HEK293 (cell line): ENCODE measurements at regions not wholly inside any gene's neighbourhood (a gene's known extent, or its start where the extent isn't known, plus 50 kb on each side); places are given as distances from the start of the nearest gene placed in this dataset.

ENCODE experiments used
- CTCF ChIA-PET: fragments of 350-600 bp; formaldehyde crosslinking; extraction: SDS; loops from one replicate; lab custom pipeline; 2021; ENCODE audit warnings: antibody characterized with exemption; lab: Yijun Ruan, JAX
- POLR2A ChIA-PET: fragments of 300-600 bp; formaldehyde crosslinking; extraction: SDS; loops from one replicate; lab custom pipeline; 2020; ENCODE audit warnings: antibody characterized with exemption, inconsistent platforms; lab: Yijun Ruan, JAX
- H3K27ac ChIP-seq: fragments of 200-500 bp; sonication (Bioruptor generic); 2 replicates; pipeline ENCODE4 v1.5.1; 2014; ENCODE audit warnings: low read depth, low read length, control low read depth, inconsistent platforms; ENCODE audit errors: extremely low read depth
- H3K36me3 ChIP-seq, 2 experiments: fragments of 200-500 bp in 1 of 2; sonication (Bioruptor generic) in 1 of 2; 1 replicate in 1 of 2; 2 replicates in 1 of 2; pipeline ENCODE4 v1.5.1; 2014 to 2017; ENCODE audit warnings: inconsistent platforms in 2 of 2, low read length in 2 of 2; ENCODE audit not compliant: control insufficient read depth in 2 of 2, insufficient read depth in 1 of 2
- H3K4me1 ChIP-seq: fragments of 200-500 bp; sonication (Bioruptor generic); 2 replicates; pipeline ENCODE4 v1.5.1; 2014; ENCODE audit warnings: mild to moderate bottlenecking, low read length, inconsistent platforms; ENCODE audit not compliant: control insufficient read depth, insufficient read depth
- H3K4me3 ChIP-seq: 2 replicates; pipeline ENCODE4 v1.5.1; 2011; ENCODE audit warnings: low read depth, mild to moderate bottlenecking, control low read depth, low read length, moderate library complexity
- H3K9me3 ChIP-seq: fragments of 200-500 bp; sonication (Bioruptor generic); 2 replicates; pipeline ENCODE4 v1.5.1; 2014; ENCODE audit warnings: low read depth, low read length, inconsistent platforms; ENCODE audit not compliant: control insufficient read depth, insufficient read depth
- BCL11B ChIP-seq: fragments of 450-650 bp; formaldehyde crosslinking; IDR thresholded peaks from 2 replicates; pipeline ENCODE4 v1.5.1; 2016; ENCODE audit warnings: low read depth, missing biosample characterization, missing genetic modification characterization
- GLIS1 ChIP-seq: fragments of 450-650 bp; formaldehyde crosslinking; IDR thresholded peaks from 2 replicates; pipeline ENCODE4 v1.5.1; 2016; ENCODE audit warnings: missing biosample characterization, missing genetic modification characterization
- GLIS2 ChIP-seq: fragments of 450-650 bp; formaldehyde crosslinking; IDR thresholded peaks from 2 replicates; pipeline ENCODE4 v1.5.1; 2016; ENCODE audit warnings: missing biosample characterization, missing genetic modification characterization
- HOXD13 ChIP-seq: sonication (generic); formaldehyde crosslinking; IDR thresholded peaks from 2 replicates; pipeline ENCODE4 v1.8.0; 2022; ENCODE audit warnings: missing genetic modification reagents, borderline replicate concordance
- KLF10 ChIP-seq: fragments of 450-650 bp; IDR thresholded peaks from 2 replicates; pipeline ENCODE4 v1.5.1; 2018; ENCODE audit warnings: missing biosample characterization, mild to moderate bottlenecking, missing genetic modification characterization
- KLF8 ChIP-seq: fragments of 450-650 bp; formaldehyde crosslinking; IDR thresholded peaks from 2 replicates; pipeline ENCODE4 v1.5.1; 2016; ENCODE audit warnings: missing biosample characterization, missing genetic modification characterization
- KLF9 ChIP-seq: fragments of 450-650 bp; formaldehyde crosslinking; IDR thresholded peaks from 2 replicates; pipeline ENCODE4 v1.5.1; 2016; ENCODE audit warnings: missing biosample characterization, missing genetic modification characterization, low read depth
- OSR2 ChIP-seq: fragments of 450-650 bp; formaldehyde crosslinking; IDR thresholded peaks from 2 replicates; pipeline ENCODE4 v1.5.1; 2016; ENCODE audit warnings: missing biosample characterization, missing genetic modification characterization
- REPIN1 ChIP-seq: fragments of 450-650 bp; formaldehyde crosslinking; IDR thresholded peaks from 2 replicates; pipeline ENCODE4 v1.5.1; 2017; ENCODE audit warnings: missing biosample characterization, missing genetic modification characterization, low read depth
- TCF7L2 ChIP-seq: IDR thresholded peaks from 2 replicates; pipeline ENCODE4 v1.6.1; 2011; ENCODE audit warnings: low read depth, mild to moderate bottlenecking, inconsistent platforms, low read length, moderate library complexity, borderline replicate concordance
- ZBTB48 ChIP-seq: fragments of 450-650 bp; formaldehyde crosslinking; IDR thresholded peaks from 2 replicates; pipeline ENCODE4 v1.5.1; 2016; ENCODE audit warnings: missing biosample characterization, missing genetic modification characterization
- ZBTB7A ChIP-seq: fragments of 450-650 bp; formaldehyde crosslinking; IDR thresholded peaks from 2 replicates; pipeline ENCODE4 v1.5.1; 2016; ENCODE audit warnings: low read depth, missing biosample characterization, missing genetic modification characterization
- ZFP41 ChIP-seq: fragments of 450-650 bp; formaldehyde crosslinking; IDR thresholded peaks from 2 replicates; pipeline ENCODE4 v1.5.1; 2016; ENCODE audit warnings: missing biosample characterization, missing genetic modification characterization, borderline replicate concordance
- ZNF121 ChIP-seq: fragments of 450-650 bp; formaldehyde crosslinking; IDR thresholded peaks from 2 replicates; pipeline ENCODE4 v1.5.1; 2016; ENCODE audit warnings: missing biosample characterization, missing genetic modification characterization
- ZNF16 ChIP-seq: fragments of 450-650 bp; formaldehyde crosslinking; IDR thresholded peaks from 2 replicates; pipeline ENCODE4 v1.5.1; 2016; ENCODE audit warnings: low read depth, missing biosample characterization, missing genetic modification characterization
- ZNF169 ChIP-seq: fragments of 450-650 bp; formaldehyde crosslinking; IDR thresholded peaks from 2 replicates; pipeline ENCODE4 v1.5.1; 2016; ENCODE audit warnings: missing biosample characterization, missing genetic modification characterization
- ZNF239 ChIP-seq: fragments of 450-650 bp; formaldehyde crosslinking; IDR thresholded peaks from 2 replicates; pipeline ENCODE4 v1.5.1; 2016; ENCODE audit warnings: missing biosample characterization, missing genetic modification characterization
- ZNF248 ChIP-seq: fragments of 450-650 bp; formaldehyde crosslinking; IDR thresholded peaks from 2 replicates; pipeline ENCODE4 v1.5.1; 2017; ENCODE audit warnings: missing biosample characterization, missing genetic modification characterization
- ZNF311 ChIP-seq: fragments of 450-650 bp; formaldehyde crosslinking; IDR thresholded peaks from 2 replicates; pipeline ENCODE4 v1.5.1; 2017; ENCODE audit warnings: missing biosample characterization, missing genetic modification characterization, borderline replicate concordance
- ZNF501 ChIP-seq: fragments of 450-650 bp; formaldehyde crosslinking; IDR thresholded peaks from 2 replicates; pipeline ENCODE4 v1.5.1; 2016; ENCODE audit warnings: missing biosample characterization, missing genetic modification characterization
- ZNF530 ChIP-seq: fragments of 450-650 bp; formaldehyde crosslinking; IDR thresholded peaks from 2 replicates; pipeline ENCODE4 v1.5.1; 2016; ENCODE audit warnings: low read depth, missing biosample characterization, missing genetic modification characterization
- ZNF596 ChIP-seq: fragments of 450-650 bp; IDR thresholded peaks from 2 replicates; pipeline ENCODE4 v1.5.0; 2018; ENCODE audit warnings: missing biosample characterization, mild to moderate bottlenecking, missing genetic modification characterization, moderate library complexity
- ZNF677 ChIP-seq: fragments of 450-650 bp; IDR thresholded peaks from 2 replicates; pipeline ENCODE4 v1.5.0; 2018; ENCODE audit warnings: missing biosample characterization, mild to moderate bottlenecking, missing genetic modification characterization, moderate library complexity
- ZNF747 ChIP-seq: fragments of 450-650 bp; formaldehyde crosslinking; IDR thresholded peaks from 2 replicates; pipeline ENCODE4 v1.5.1; 2016; ENCODE audit warnings: missing biosample characterization, missing genetic modification characterization
- ZNF776 ChIP-seq: fragments of 450-650 bp; formaldehyde crosslinking; IDR thresholded peaks from 2 replicates; pipeline ENCODE4 v1.5.0; 2017; ENCODE audit warnings: missing biosample characterization, missing genetic modification characterization, borderline replicate concordance
- ZNF792 ChIP-seq: fragments of 450-650 bp; formaldehyde crosslinking; IDR thresholded peaks from 2 replicates; pipeline ENCODE4 v1.5.1; 2016; ENCODE audit warnings: missing biosample characterization, missing genetic modification characterization
- ZNF837 ChIP-seq: fragments of 450-650 bp; formaldehyde crosslinking; IDR thresholded peaks from 2 replicates; pipeline ENCODE4 v1.5.1; 2016; ENCODE audit warnings: missing biosample characterization, missing genetic modification characterization
- ZNF843 ChIP-seq: fragments of 450-650 bp; formaldehyde crosslinking; IDR thresholded peaks from 2 replicates; pipeline ENCODE4 v1.5.1; 2016; ENCODE audit warnings: missing biosample characterization, missing genetic modification characterization
- TF ChIP-seq, protein P1 (sequence below): fragments of 450-650 bp; formaldehyde crosslinking; conservative IDR thresholded peaks from 2 replicates; pipeline ENCODE4 v1.5.1; 2016; ENCODE audit warnings: low read depth, missing biosample characterization, missing genetic modification characterization
- TF ChIP-seq, protein P2 (sequence below): fragments of 450-650 bp; formaldehyde crosslinking; IDR thresholded peaks from 2 replicates; pipeline ENCODE4 v1.5.1; 2016; ENCODE audit warnings: missing biosample characterization, missing genetic modification characterization, borderline replicate concordance
- TF ChIP-seq, protein P3 (sequence below): fragments of 450-650 bp; formaldehyde crosslinking; IDR thresholded peaks from 2 replicates; pipeline ENCODE4 v1.5.1; 2016; ENCODE audit warnings: missing biosample characterization, missing genetic modification characterization, low read depth
- TF ChIP-seq, protein P4 (sequence below): fragments of 450-650 bp; formaldehyde crosslinking; IDR thresholded peaks from 2 replicates; pipeline ENCODE4 v1.5.1; 2016; ENCODE audit warnings: missing biosample characterization, missing genetic modification characterization

DNA sequence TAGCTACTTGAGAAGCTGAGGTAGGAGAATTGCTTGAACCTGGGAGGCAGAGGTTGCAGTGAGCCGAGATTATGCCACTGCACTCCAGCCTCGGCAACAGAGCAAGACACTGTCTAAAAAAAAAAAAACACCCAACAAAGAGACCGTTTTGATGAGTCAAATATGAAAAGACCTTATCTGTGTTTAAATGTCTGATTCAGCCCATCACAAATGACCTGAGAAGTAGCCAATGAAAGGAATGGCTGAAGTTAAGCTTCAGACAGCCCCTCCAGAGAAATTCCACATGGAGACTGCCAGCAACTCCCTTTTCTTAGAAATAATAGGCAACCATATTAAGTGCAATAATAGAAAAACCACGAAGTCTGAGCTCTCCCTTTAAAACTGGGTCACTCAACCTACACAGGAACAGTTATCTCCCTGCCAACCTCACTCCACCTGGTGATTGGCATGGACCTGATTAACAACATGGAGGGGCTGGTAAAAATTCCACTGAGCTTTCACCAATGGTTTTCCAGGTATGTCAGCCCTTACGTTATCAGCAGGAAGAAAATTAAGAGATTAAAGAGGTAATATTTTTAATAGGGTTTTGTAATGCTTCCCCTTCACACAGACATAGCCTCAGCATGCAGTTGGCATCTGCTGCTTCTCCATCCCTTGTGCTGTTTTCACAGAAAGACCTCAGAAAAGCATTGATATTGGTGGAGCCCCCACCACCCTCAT lies 238.1 kb upstream of the STT3B start:
- CTCF ChIA-PET = no interaction called here

DNA sequence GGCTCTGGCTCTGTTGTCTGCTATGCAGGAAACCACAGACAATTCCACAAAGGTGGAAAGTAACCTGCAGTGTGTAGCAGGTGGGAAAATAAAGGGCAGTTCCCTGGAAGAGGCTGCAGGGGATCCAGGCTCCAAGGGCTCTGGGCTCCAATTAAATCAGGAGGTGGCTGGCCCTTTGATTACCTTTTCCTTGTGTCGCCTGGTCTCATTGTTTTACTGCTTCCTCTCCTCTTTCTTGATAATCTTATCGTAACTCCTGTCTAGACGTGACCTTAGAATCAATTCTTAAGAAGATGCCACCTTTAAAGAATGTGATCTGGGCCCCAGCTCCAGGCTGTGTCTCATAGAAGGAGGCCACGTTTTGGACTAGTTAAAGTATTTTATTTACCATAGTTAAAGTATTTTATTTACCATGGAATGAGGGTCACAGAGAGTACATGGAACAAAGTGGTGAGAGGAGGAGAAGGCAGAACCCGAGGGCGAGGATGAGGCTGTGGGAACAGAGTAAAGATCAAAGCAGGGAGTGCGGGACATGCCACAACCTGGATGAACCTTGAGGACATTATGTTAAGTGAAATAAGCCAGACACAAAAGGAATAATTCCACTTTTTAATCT lies 237.5 kb upstream of the STT3B start:
- ChIA-PET CTCF (no interaction called here), POLR2A (no interaction called here)
- H3K36me3 ChIP-seq = no peaks in the 10 kb centered on the region
- no peak overlapping the region for H3K27ac ChIP-seq
- TF ChIP-seq ZNF239 (tag by site-specific recombination) (no peak), GLIS2 (no peak), ZBTB7A (tag by site-specific recombination) (no peak), HOXD13 (no peak), ZNF843 (tag by site-specific recombination) (no peak), ZNF747 (tag by site-specific recombination) (no peak), GLIS1 (tag by site-specific recombination) (no peak), OSR2 (tag by site-specific recombination) (no peak), ZNF16 (no peak), ZFP41 (no peak), ZNF792 (tag by site-specific recombination) (no peak), ZNF248 (tag by site-specific recombination) (no peak), ZBTB48 (tag by site-specific recombination) (no peak), ZNF837 (tag by site-specific recombination) (no peak), ZNF530 (no peak), ZNF776 (tag by site-specific recombination) (no peak)
- TF ChIP-seq, protein P1, sequence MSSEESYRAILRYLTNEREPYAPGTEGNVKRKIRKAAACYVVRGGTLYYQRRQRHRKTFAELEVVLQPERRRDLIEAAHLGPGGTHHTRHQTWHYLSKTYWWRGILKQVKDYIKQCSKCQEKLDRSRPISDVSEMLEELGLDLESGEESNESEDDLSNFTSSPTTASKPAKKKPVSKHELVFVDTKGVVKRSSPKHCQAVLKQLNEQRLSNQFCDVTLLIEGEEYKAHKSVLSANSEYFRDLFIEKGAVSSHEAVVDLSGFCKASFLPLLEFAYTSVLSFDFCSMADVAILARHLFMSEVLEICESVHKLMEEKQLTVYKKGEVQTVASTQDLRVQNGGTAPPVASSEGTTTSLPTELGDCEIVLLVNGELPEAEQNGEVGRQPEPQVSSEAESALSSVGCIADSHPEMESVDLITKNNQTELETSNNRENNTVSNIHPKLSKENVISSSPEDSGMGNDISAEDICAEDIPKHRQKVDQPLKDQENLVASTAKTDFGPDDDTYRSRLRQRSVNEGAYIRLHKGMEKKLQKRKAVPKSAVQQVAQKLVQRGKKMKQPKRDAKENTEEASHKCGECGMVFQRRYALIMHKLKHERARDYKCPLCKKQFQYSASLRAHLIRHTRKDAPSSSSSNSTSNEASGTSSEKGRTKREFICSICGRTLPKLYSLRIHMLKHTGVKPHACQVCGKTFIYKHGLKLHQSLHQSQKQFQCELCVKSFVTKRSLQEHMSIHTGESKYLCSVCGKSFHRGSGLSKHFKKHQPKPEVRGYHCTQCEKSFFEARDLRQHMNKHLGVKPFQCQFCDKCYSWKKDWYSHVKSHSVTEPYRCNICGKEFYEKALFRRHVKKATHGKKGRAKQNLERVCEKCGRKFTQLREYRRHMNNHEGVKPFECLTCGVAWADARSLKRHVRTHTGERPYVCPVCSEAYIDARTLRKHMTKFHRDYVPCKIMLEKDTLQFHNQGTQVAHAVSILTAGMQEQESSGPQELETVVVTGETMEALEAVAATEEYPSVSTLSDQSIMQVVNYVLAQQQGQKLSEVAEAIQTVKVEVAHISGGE (tag by site-specific recombination) = no peak
- TF ChIP-seq, protein P2, sequence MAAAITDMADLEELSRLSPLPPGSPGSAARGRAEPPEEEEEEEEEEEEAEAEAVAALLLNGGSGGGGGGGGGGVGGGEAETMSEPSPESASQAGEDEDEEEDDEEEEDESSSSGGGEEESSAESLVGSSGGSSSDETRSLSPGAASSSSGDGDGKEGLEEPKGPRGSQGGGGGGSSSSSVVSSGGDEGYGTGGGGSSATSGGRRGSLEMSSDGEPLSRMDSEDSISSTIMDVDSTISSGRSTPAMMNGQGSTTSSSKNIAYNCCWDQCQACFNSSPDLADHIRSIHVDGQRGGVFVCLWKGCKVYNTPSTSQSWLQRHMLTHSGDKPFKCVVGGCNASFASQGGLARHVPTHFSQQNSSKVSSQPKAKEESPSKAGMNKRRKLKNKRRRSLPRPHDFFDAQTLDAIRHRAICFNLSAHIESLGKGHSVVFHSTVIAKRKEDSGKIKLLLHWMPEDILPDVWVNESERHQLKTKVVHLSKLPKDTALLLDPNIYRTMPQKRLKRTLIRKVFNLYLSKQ (tag by site-specific recombination) = no peak
- TF ChIP-seq, protein P3, sequence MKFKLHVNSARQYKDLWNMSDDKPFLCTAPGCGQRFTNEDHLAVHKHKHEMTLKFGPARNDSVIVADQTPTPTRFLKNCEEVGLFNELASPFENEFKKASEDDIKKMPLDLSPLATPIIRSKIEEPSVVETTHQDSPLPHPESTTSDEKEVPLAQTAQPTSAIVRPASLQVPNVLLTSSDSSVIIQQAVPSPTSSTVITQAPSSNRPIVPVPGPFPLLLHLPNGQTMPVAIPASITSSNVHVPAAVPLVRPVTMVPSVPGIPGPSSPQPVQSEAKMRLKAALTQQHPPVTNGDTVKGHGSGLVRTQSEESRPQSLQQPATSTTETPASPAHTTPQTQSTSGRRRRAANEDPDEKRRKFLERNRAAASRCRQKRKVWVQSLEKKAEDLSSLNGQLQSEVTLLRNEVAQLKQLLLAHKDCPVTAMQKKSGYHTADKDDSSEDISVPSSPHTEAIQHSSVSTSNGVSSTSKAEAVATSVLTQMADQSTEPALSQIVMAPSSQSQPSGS (tag by site-specific recombination) = no peak
- TF ChIP-seq, protein P4, sequence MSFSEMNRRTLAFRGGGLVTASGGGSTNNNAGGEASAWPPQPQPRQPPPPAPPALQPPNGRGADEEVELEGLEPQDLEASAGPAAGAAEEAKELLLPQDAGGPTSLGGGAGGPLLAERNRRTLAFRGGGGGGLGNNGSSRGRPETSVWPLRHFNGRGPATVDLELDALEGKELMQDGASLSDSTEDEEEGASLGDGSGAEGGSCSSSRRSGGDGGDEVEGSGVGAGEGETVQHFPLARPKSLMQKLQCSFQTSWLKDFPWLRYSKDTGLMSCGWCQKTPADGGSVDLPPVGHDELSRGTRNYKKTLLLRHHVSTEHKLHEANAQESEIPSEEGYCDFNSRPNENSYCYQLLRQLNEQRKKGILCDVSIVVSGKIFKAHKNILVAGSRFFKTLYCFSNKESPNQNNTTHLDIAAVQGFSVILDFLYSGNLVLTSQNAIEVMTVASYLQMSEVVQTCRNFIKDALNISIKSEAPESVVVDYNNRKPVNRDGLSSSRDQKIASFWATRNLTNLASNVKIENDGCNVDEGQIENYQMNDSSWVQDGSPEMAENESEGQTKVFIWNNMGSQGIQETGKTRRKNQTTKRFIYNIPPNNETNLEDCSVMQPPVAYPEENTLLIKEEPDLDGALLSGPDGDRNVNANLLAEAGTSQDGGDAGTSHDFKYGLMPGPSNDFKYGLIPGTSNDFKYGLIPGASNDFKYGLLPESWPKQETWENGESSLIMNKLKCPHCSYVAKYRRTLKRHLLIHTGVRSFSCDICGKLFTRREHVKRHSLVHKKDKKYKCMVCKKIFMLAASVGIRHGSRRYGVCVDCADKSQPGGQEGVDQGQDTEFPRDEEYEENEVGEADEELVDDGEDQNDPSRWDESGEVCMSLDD = no peak
- no peaks in the 10 kb centered on the region for H3K9me3 ChIP-seq
- H3K4me3 ChIP-seq = no peak overlapping the region
- H3K4me1 ChIP-seq = no peaks in the 10 kb centered on the region

More for the DNA sequence above, 238.1 kb upstream of the STT3B start:
- POLR2A ChIA-PET = no interaction called here
- Histone ChIP-seq H3K4me3 (no peak overlapping the region), H3K4me1 (no peaks in the 10 kb centered on the region), H3K36me3 (no peaks in the 10 kb centered on the region), H3K9me3 (no peaks in the 10 kb centered on the region), H3K27ac (no peak overlapping the region)
- TF ChIP-seq TCF7L2 (no peak), ZNF677 (tag by site-specific recombination) (no peak), ZNF501 (tag by site-specific recombination) (no peak), KLF10 (tag by site-specific recombination) (no peak), ZNF596 (tag by site-specific recombination) (no peak), KLF8 (tag by site-specific recombination) (no peak), ZNF121 (tag by site-specific recombination) (no peak), ZNF311 (tag by site-specific recombination) (no peak), BCL11B (tag by site-specific recombination) (no peak), ZNF169 (tag by site-specific recombination) (no peak), REPIN1 (tag by site-specific recombination) (no peak), KLF9 (tag by site-specific recombination) (no peak)
